SU-DHL-6 (cell line): ENCODE measurements at regions not wholly inside any gene's neighbourhood (a gene's known extent, or its start where the extent isn't known, plus 50 kb on each side); places are given as distances from the start of the nearest gene placed in this dataset.
"Not testable (repeated sequence)": the region's sequence is repeated elsewhere in the genome, so short reads cannot be mapped to it uniquely, and the experiment has no call there.

ENCODE experiments used
- EZH2phosphoT487 ChIP-seq: fragments of 200-600 bp; sonication (generic), shearing (Covaris generic); conservative IDR thresholded peaks from 2 replicates; pipeline ENCODE4 v1.6.1; 2018; ENCODE audit warnings: mild to moderate bottlenecking, antibody characterized with exemption, low read length, moderate library complexity, mixed read lengths
- TF ChIP-seq, protein P1 (sequence below): fragments of 200-600 bp; sonication (generic); IDR thresholded peaks from one replicate; pipeline ENCODE4 v1.5.1; 2017; ENCODE audit warnings: antibody characterized with exemption, mild to moderate bottlenecking, low read length, moderate library complexity; ENCODE audit not compliant: insufficient read depth, poor library complexity, severe bottlenecking

DNA sequence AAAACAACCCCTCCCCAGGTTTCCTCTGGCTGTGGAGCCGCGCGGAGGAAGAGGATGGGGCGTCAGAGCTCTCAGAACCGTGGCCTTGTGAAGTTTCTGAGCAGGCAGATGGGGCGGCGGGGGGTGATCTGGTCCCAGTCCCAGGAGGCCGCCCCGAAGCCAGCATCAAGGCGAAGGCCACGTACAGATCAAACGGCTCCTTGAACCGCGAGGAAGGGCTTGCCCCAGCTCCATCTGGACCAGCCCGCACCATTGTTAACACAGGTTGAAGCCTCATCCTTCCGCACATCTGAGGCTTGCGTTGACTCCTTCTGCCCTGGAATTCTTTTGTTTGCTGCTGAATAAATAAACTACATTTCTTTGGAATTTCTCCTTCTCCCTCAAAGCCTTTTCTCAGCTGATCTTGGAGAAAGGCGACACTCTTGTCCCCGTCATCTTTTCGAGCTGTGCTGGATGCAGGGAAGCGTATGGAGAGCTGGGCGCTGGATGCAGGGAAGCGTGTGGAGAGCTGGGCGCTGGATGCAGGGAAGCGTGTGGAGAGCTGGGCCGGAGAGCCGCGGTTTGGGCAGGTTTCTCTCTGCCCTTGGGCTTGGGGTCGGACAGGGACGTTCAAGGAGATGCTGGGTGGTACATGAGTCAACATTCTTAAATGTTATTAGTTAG lies 53.6 kb upstream of the METTL9 start:
- TF ChIP-seq EZH2phosphoT487: not testable (repeated sequence)
- TF ChIP-seq, protein P1, sequence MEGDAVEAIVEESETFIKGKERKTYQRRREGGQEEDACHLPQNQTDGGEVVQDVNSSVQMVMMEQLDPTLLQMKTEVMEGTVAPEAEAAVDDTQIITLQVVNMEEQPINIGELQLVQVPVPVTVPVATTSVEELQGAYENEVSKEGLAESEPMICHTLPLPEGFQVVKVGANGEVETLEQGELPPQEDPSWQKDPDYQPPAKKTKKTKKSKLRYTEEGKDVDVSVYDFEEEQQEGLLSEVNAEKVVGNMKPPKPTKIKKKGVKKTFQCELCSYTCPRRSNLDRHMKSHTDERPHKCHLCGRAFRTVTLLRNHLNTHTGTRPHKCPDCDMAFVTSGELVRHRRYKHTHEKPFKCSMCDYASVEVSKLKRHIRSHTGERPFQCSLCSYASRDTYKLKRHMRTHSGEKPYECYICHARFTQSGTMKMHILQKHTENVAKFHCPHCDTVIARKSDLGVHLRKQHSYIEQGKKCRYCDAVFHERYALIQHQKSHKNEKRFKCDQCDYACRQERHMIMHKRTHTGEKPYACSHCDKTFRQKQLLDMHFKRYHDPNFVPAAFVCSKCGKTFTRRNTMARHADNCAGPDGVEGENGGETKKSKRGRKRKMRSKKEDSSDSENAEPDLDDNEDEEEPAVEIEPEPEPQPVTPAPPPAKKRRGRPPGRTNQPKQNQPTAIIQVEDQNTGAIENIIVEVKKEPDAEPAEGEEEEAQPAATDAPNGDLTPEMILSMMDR: not testable (repeated sequence)
